Tibial artery (tissue), 4 donors: ENCODE measurements at regions not wholly inside any gene's neighbourhood (a gene's known extent, or its start where the extent isn't known, plus 50 kb on each side); places are given as distances from the start of the nearest gene placed in this dataset.
A peak's percentile ranks its signal among the peaks of the same experiment; 100 is the strongest.
"Not testable (repeated sequence)": the region's sequence is repeated elsewhere in the genome, so short reads cannot be mapped to it uniquely, and the experiment has no call there.

Source experiments
- DNase-seq, 2 donors: peaks; one replicate each; pipeline ENCODE4 v3.0.0-alpha.2; 2019
- H3K27ac ChIP-seq, 2 donors: fragments of 200-600 bp; sonication (generic) in 1 of 2; 1 replicate in 1 of 2; 2 replicates in 1 of 2; pipeline ENCODE4 v1.5.1; 2018 to 2019; ENCODE audit warnings: mild to moderate bottlenecking in 1 of 2
- H3K27me3 ChIP-seq, 2 donors: fragments of 200-600 bp; sonication (generic) in 1 of 2; one replicate each; pipeline versions ENCODE4 v1.5.1 to v1.6.0; 2016 to 2019
- H3K36me3 ChIP-seq, 3 donors: fragments of 200-600 bp; sonication (generic) in 2 of 3; one replicate each; pipeline ENCODE4 v1.5.1; 2016 to 2019; ENCODE audit warnings: mild to moderate bottlenecking in 2 of 3
- H3K4me1 ChIP-seq, 4 donors: fragments of 200-600 bp; sonication (generic) in 2 of 4; 1 replicate in 3 of 4; 2 replicates in 1 of 4; pipeline ENCODE4 v1.5.1; 2016 to 2019
- H3K4me3 ChIP-seq, 2 donors: fragments of 200-600 bp; sonication (generic) in 1 of 2; 1 replicate in 1 of 2; 2 replicates in 1 of 2; pipeline ENCODE4 v1.5.1; 2018 to 2019; ENCODE audit warnings: mild to moderate bottlenecking in 2 of 2
- H3K9me3 ChIP-seq, 3 donors: fragments of 200-600 bp; sonication (generic) in 1 of 3; one replicate each; pipeline ENCODE4 v1.5.1; 2016 to 2019
- intact Hi-C: fragments of 100-400 bp; cut with DNase I; formaldehyde crosslinking; loops from one replicate; pipeline ENCODE4 v1.15.0; 2023; ENCODE audit warnings: low total_unique reads

DNA sequence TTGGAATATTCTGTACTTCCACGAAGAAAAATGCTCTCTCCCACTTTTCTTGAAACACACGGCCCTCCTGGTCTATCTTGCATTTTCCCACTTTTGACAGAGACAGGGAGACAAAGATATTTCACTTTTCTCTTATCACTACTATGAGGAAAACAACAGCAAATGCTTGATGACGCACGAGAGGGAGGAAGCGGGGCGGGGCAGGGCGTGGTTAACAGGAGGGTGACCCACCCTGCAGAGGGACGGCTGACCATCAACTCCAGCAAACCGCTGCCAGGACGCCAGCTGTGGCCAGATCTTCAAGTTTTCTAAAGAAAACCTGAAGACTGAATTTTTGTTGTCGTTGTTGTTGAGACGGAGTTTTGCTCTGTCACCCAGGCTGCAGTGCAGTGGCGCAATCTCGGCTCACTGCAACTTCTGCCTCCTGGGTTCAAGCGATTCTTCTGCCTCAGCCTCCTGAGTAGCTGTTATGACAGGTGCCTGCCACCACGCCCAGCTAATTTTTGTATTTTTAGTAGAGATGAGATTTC is 63.8 kb downstream of the NSUN5 start:
- H3K27me3 ChIP-seq, H3K9me3 ChIP-seq, DNase-seq, intact Hi-C loops, H3K4me1 ChIP-seq, H3K4me3 ChIP-seq, H3K36me3 ChIP-seq, H3K27ac ChIP-seq: not testable (repeated sequence)

DNA sequence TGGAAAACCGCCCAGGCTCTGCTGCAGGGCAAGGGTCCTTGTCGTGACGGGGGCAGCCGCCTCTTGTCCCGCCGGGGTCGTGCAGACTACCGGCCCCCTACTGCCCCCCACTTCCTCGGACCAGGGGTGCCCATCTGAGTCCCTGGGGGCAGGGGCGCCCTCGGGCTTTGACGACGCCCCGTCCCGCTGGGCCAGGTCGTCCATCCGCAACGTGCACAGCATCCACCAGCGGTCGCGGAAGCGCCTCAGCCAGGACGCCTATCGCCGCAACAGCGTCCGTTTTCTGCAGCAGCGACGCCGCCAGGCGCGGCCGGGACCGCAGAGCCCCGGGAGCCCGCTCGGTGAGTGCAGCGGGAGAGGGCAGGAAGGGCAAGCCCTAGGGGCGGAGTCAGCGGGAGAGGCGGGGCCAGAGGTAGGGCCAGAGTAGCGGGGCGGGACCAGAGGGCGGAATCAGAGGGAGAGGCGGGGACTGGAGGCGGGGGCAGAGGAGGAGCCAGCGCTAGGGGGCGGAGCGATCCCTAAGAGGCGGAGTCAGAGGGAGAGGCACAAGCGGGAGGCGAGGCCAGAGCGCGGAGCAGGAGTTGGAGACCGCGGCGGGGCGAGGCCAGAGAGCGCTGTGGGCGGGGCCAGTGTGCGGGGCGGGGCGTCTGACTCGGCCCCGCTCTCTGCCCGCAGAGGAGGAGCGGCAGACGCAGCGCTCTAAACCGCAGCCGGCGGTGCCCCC is 73.5 kb downstream of the NSUN5 start:
- H3K4me1 ChIP-seq, H3K9me3 ChIP-seq, H3K27ac ChIP-seq, H3K27me3 ChIP-seq, H3K36me3 ChIP-seq, intact Hi-C loops: not testable (repeated sequence)
- peak; percentile 92 to 94 for DNase-seq
- H3K4me3 ChIP-seq: peak overlapping the region; percentile 45 to 47

DNA sequence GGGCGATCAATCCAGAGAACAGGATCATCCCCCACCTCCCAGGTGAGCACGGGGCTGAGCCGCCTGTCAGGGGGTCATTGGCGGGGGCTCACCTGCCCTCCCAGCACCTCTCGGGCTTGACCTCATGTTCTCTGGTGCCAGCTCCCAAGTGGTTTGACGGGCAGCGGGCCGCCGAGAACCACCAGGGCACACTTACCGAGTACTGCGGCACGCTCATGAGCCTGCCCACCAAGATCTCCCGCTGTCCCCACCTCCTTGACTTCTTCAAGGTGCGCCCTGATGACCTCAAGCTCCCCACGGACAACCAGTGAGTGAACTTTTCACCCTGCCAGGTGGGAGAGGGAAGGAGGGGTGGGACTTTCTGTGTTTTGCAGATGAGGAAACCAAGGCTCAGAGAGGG is 82.9 kb downstream of the NSUN5 start:
- H3K27me3 ChIP-seq, H3K9me3 ChIP-seq, H3K36me3 ChIP-seq, DNase-seq, H3K27ac ChIP-seq, H3K4me1 ChIP-seq, intact Hi-C loops, H3K4me3 ChIP-seq: not testable (repeated sequence)

DNA sequence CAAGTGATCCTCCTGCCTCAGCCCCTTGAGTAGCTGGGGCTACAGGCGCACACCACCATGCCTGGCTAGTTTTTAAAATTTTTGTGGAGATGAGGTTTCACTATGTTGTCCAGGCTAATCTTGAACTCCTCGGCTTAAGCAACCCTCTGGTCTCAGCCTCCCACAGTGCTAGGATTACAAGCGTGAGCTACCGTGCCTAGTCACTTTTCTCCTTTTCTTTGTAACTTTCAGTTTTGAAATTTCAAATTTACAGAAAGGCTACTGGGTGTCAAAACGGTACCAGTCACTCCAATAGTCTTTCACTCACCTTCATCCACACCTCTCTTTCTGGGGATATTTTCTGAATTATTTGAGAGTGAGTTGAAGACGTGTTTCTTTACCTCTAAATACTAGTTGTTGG is 86.9 kb downstream of the NSUN5 start:
- H3K27me3 ChIP-seq, H3K9me3 ChIP-seq, DNase-seq, H3K27ac ChIP-seq, H3K36me3 ChIP-seq, intact Hi-C loops, H3K4me1 ChIP-seq, H3K4me3 ChIP-seq: not testable (repeated sequence)

DNA sequence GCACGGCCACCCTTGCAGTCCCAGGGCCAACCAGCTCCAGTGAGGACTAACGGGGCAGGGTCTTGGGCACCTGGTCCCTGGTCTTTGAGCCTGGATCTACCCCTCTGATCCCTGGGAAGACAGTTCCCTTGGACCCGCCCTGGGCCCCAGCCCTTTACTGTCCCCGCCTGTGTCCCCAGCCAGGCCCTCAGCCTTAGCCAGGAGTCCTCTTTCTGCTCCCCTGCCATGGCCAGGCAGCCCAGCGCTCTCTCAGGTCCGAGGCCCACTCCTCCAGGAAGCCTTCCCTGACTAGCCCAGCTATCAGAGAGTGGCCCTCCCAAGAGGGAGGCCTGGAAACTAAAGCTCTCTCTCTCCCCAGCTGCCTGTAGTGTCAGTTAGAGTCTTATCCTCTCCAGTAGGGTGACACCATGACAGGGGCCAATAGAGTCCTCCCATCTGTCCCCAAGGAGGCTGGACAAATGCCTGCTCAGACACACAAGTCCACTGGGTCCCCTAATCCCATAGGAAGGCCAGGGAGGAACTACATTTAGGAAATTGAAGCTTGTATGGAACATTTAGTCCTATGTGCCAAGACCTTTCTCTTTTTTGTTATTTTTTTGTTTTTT is 87.8 kb downstream of the NSUN5 start:
- H3K9me3 ChIP-seq, H3K27me3 ChIP-seq, DNase-seq, H3K4me3 ChIP-seq, H3K4me1 ChIP-seq, intact Hi-C loops, H3K27ac ChIP-seq, H3K36me3 ChIP-seq: not testable (repeated sequence)

DNA sequence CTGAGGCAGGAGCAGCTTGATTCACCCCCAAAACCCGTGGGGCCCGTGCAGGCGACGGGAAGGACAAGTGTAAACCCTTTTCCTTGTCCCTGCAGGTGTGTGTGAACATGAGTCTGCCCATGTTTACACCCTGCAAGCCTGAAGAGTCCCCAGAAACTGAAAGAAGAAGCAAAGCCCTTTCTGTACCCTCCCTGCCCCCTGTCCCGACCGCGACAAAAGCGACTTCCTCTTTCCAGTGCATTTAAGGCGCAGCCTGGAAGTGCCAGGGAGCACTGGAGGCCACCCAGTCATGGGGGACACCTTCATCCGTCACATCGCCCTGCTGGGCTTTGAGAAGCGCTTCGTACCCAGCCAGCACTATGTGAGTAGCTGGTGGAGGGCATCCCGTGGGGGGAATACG is 88.3 kb downstream of the NSUN5 start:
- H3K9me3 ChIP-seq, DNase-seq, H3K27ac ChIP-seq, H3K36me3 ChIP-seq, intact Hi-C loops, H3K27me3 ChIP-seq, H3K4me1 ChIP-seq, H3K4me3 ChIP-seq: not testable (repeated sequence)

DNA sequence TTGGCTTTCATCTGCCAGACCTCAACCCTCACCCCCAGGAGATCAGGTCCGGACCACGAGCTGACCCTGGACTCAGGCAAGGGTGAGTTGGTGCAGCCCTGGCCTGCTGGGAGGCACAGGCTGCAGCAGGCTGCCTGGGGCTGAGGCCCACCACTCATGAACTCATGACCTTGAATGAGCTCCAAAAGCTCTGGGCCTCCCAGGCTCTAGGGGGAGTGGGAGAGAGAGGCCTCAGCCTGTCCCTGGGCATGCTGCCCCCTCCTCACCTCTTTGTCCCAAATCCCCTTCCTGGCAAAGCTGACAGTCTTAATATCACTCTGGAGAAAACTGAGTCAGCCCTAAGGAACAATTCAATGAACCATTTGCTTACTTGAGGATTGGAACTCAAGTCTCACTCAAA is 89.8 kb downstream of the NSUN5 start:
- H3K27ac ChIP-seq, H3K4me3 ChIP-seq, H3K4me1 ChIP-seq, intact Hi-C loops, H3K36me3 ChIP-seq, H3K9me3 ChIP-seq, DNase-seq, H3K27me3 ChIP-seq: not testable (repeated sequence)

DNA sequence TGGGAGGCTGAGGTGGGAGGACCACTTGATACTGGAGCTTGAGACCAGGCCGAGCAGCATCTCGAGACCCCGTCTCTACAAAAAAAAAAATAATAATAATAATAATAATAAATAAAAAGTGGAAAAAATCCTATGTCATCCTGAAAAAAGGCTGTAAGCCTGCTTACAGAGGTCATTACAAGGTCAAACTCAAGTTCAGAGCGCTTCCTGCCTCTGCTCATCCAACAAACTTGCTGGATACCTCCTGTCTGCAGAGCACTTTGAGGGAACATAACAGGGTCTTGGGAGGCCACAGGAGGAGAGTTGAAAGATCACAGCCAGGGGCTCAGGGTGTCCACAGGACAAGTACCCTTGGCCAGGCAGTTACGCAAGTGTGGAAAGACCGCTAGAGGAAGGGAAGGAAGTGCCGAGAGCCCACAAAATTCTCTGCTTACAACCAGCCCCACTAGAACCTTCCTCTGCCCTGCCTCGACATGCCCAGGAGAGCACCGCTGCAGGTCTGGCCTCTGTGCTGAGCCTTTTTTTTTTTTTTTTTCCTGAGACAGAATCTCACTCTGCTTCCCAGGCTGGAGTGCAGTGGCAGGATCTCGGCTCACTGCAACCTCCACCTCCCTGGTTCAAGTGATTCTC is 92.5 kb downstream of the NSUN5 start:
- H3K9me3 ChIP-seq, H3K27ac ChIP-seq, H3K4me3 ChIP-seq, H3K4me1 ChIP-seq, H3K36me3 ChIP-seq, DNase-seq, H3K27me3 ChIP-seq, intact Hi-C loops: not testable (repeated sequence)

DNA sequence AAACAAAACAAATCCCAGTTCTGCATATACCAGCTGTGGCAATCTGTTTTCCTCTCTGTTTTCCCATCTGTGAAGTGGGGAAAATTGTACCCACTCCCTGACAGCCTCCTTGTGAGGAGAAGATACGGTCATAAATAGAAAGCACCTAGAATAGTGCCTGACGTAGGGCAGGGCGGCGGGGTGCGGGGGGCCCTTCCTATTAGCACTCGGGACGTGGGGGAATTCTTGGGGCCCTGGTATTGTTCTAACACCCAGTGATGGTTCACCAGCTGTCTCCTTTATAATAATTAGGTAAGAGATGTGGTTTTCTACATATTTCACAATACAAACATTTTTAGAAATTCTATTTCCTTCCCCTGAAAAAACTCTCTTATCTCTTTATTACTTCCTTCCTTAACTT is 93.4 kb downstream of the NSUN5 start:
- DNase-seq, H3K27me3 ChIP-seq, H3K4me3 ChIP-seq, H3K27ac ChIP-seq, H3K4me1 ChIP-seq, intact Hi-C loops, H3K36me3 ChIP-seq, H3K9me3 ChIP-seq: not testable (repeated sequence)

DNA sequence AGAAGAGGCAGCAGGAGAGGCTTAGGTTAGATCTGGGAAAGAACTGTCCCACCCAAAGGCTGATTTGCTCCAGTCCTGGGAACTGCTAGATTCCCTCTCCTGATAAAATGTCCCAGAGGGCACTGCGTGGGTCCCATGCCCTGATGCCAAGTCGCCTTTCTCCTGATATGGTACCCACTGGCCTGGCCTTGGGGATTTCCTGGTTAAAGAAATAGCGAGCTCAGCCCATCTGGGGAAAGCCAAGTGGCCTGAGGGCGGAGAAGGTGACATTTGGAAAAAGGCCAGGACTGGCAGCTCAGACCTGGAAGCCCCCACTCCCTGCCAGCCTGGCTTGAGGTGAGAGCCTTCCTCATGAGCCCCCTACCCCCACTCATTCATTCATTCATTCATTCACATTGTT is 94.2 kb downstream of the NSUN5 start:
- H3K4me1 ChIP-seq, intact Hi-C loops, H3K27ac ChIP-seq, H3K9me3 ChIP-seq, H3K4me3 ChIP-seq, H3K36me3 ChIP-seq, H3K27me3 ChIP-seq: not testable (repeated sequence)
- peak in 1 of 2 donors; percentile 45 for DNase-seq

DNA sequence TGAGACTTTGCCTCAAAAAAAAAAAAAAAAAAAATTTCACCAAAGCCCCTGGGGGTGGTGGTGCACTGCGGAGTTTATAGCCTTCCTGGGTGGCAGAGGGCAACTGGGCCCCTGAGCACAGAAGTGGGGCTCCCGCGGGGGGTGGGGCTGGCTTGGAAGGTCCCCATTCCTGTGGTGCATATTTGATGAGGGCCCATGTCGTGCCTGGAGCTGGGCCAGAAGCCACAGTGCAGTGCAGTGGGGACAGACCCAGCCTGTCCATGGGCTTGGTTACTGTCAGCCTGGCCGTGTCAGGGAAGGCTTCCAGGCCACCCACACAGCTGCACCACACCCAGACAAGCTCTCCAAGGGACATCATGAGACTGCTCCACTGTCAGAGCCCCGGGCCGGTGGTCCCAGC is 95.5 kb downstream of the NSUN5 start:
- peak in 1 of 2 donors; percentile 51 for DNase-seq
- intact Hi-C loops, H3K9me3 ChIP-seq, H3K27me3 ChIP-seq, H3K4me3 ChIP-seq, H3K36me3 ChIP-seq, H3K4me1 ChIP-seq, H3K27ac ChIP-seq: not testable (repeated sequence)

DNA sequence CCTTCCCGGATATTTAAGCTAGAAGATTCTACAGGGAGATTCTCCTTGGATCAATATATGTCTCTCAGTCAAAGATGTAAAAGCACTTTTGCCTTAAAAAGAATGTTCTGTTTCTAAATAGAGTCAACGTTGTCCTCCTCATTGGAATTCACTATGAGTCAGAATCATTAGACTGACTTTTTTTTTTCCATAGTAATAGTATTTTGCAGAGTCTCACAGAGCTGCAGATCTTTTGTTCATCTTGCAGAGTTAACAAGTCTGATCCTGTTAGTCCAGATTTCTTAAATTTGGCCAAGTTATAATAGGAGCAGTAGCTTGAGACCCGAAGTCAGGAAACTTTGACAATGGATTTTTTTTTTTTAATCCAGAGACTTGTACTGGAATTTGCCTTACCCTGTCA is 103.0 kb downstream of the NSUN5 start:
- not testable (repeated sequence) for H3K36me3 ChIP-seq, DNase-seq

DNA sequence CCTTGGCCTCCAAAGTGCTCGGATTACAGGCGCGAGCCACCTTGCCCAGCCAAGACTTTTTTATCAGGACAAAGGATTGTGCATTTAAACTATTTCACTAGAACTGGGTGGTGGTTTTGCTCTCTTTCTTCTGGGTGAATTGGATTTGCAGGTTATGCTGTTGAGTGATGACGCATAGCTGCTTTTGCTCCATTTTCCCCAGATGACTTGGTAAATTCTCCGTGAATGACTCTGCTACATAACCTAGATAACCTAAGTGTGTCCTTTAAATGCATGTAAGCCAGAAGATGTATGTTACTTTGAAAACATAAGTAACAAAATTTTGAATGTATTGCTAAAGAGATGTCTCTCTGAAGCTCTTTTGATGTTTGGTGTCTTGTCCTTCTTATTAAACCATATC is 103.7 kb downstream of the NSUN5 start:
- H3K27me3 ChIP-seq, H3K4me3 ChIP-seq, intact Hi-C loops, DNase-seq, H3K27ac ChIP-seq, H3K4me1 ChIP-seq, H3K36me3 ChIP-seq, H3K9me3 ChIP-seq: not testable (repeated sequence)

More for the DNA sequence above, 103.0 kb downstream of the NSUN5 start:
- H3K9me3 ChIP-seq, intact Hi-C loops, H3K27me3 ChIP-seq, H3K4me3 ChIP-seq, H3K4me1 ChIP-seq, H3K27ac ChIP-seq: not testable (repeated sequence)

DNA sequence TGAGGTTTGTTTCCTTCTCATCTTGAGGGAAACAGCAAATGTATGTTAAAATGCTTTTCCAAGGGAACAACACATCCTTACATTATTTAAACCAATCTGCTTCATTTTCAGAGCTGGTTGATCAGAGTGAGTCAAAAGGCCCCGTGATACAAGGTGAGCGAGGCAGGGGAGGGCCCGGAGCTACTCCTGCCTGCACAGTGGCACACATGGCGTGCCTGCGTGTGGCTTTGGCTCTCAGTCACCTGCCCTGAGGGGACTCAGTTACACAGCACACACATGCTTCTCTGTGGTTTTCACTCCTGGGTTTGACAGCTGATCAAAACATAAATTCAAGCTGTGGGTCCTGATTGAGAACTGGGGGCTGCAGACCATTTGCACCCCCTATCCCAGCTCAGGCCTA is 105.3 kb downstream of the NSUN5 start:
- H3K4me3 ChIP-seq, DNase-seq, H3K4me1 ChIP-seq, H3K27ac ChIP-seq, intact Hi-C loops, H3K36me3 ChIP-seq, H3K27me3 ChIP-seq, H3K9me3 ChIP-seq: not testable (repeated sequence)
